ENCODE measurements at regions not wholly inside any gene's neighbourhood (a gene's known extent, or its start where the extent isn't known, plus 50 kb on each side); places are given as distances from the start of the nearest gene placed in this dataset.

GRCh38 chr11:76732643-76733042, 50.5 kb upstream of the TSKU start:
- TF ChIP-seq CTCF (conservative IDR thresholded peaks at IDR 0.05) (no peak), ZFX (IDR thresholded peaks at IDR 0.05) (no peak)
